ENCODE measurements at regions not wholly inside any gene's neighbourhood (a gene's known extent, or its start where the extent isn't known, plus 50 kb on each side); places are given as distances from the start of the nearest gene placed in this dataset.

GRCh38 chr3:124498891-124499290 is 231.4 kb upstream of the UMPS start:
- DNase-seq (ENCODE audit: low spot score): no peak
- FAIRE-seq: no peak
- no peak for ATAC-seq
- in situ Hi-C loops (cut with HindIII; ENCODE audit: extremely low pct_ligation_motif_present, low pct_unique_long_range_greater_than_20kb): no loop called here
- WGBS (ENCODE audit: low lambda C conversion rate): 17% methylated on average over 4 of the region's 4 CpGs
- no peaks in the 10 kb centered on the region for H3K9me3 ChIP-seq (ENCODE audit: low read length)
- no peak overlapping the region for H3K4me3 ChIP-seq (replicated peaks in 1 of 3; ENCODE audit: insufficient read depth in 1 of 3, low read depth in 2 of 3, low read length in 3 of 3)
- no peaks in the 10 kb centered on the region for H3K36me3 ChIP-seq (replicated peaks in 1 of 2; ENCODE audit: control insufficient read depth in 1 of 2, insufficient read depth in 2 of 2, low read length in 2 of 2)
- H3K4me1 ChIP-seq (ENCODE audit: insufficient read depth, low read length): no peaks in the 10 kb centered on the region
- peaks cover 5 to 14% of the 10 kb centered on the region in 2 experiments; a peak in 2 of 5 replicates for H3K27me3 ChIP-seq (ENCODE audit: control insufficient read depth in 1 of 2, insufficient read depth in 2 of 2, low read length in 2 of 2)
- H3K9ac ChIP-seq (ENCODE audit: insufficient read depth, low read depth, low read length): no peak overlapping the region
- no peak overlapping the region for H3K4me2 ChIP-seq (ENCODE audit: low read depth, low read length)
- ChIA-PET CTCF (ENCODE audit: low intra/inter-chr PET ratio, low total read pairs) (no interaction called here), POLR2A (no interaction called here)
- no peak for TF ChIP-seq FOXO1 (CRISPR knock-in tag; IDR thresholded peaks at IDR 0.05)
- BruUV-seq (replicated peaks): no TSS peak
- H3K27ac ChIP-seq (ENCODE audit: extremely low read length, insufficient read depth, low read length): no peak overlapping the region
- no peaks in the 10 kb centered on the region for H3K79me2 ChIP-seq (ENCODE audit: insufficient read depth, low read length)
- no peaks in the 10 kb centered on the region for H4K20me1 ChIP-seq (ENCODE audit: insufficient read depth, low read length)
- intact Hi-C loops (cut with micrococcal nuclease; ENCODE audit: unreplicated experiment): no loop called here
- no peak overlapping the region for H2AFZ ChIP-seq (ENCODE audit: low read length)

- no peak for FAIRE-seq
- Histone ChIP-seq H4K20me1 (ENCODE audit: insufficient read depth, low read length) (no peaks in the 10 kb centered on the region), H3K4me1 (ENCODE audit: insufficient read depth, low read length) (no peaks in the 10 kb centered on the region), H3K36me3 (replicated peaks in 1 of 2; ENCODE audit: control insufficient read depth in 1 of 2, insufficient read depth in 2 of 2, low read length in 2 of 2) (no peaks in the 10 kb centered on the region), H3K27me3 (ENCODE audit: control insufficient read depth in 1 of 2, insufficient read depth in 2 of 2, low read length in 2 of 2) (peaks cover 3 to 12% of the 10 kb centered on the region in 2 experiments; a peak in 2 of 5 replicates), H3K4me2 (ENCODE audit: low read depth, low read length) (no peak overlapping the region), H3K79me2 (ENCODE audit: insufficient read depth, low read length) (no peaks in the 10 kb centered on the region), H3K9me3 (ENCODE audit: low read length) (no peaks in the 10 kb centered on the region), H3K4me3 (replicated peaks in 1 of 3; ENCODE audit: insufficient read depth in 1 of 3, low read depth in 2 of 3, low read length in 3 of 3) (no peak overlapping the region), H2AFZ (ENCODE audit: low read length) (no peak overlapping the region), H3K9ac (ENCODE audit: insufficient read depth, low read depth, low read length) (no peak overlapping the region), H3K27ac (ENCODE audit: extremely low read length, insufficient read depth, low read length) (no peak overlapping the region)
- no peak for TF ChIP-seq TRIM24 (CRISPR knock-in tag; IDR thresholded peaks at IDR 0.05)
- TF ChIP-seq ZNF781 (CRISPR knock-in tag; IDR thresholded peaks at IDR 0.05; ENCODE audit: borderline replicate concordance, not compliant biosample characterization): no peak
- no peak for TF ChIP-seq ZNF672 (CRISPR knock-in tag; IDR thresholded peaks at IDR 0.05)
- TF ChIP-seq ZIK1 (CRISPR knock-in tag; IDR thresholded peaks at IDR 0.05; ENCODE audit: borderline replicate concordance, low read depth): no peak
- TF ChIP-seq ZNF326 (CRISPR knock-in tag; IDR thresholded peaks at IDR 0.05; ENCODE audit: borderline replicate concordance): no peak
- no peak for TF ChIP-seq EP300 (IDR thresholded peaks at IDR 0.05; ENCODE audit: low read depth in 2 of 2, low read length in 2 of 2)
- no peak for TF ChIP-seq EP300 (CRISPR knock-in tag; IDR thresholded peaks at IDR 0.05; ENCODE audit: borderline replicate concordance)
- TF ChIP-seq ZHX1 (CRISPR knock-in tag; IDR thresholded peaks at IDR 0.05; ENCODE audit: low read depth): no peak
- TF ChIP-seq ZFX (CRISPR knock-in tag; IDR thresholded peaks at IDR 0.05; ENCODE audit: low read depth): no peak
- no peak for TF ChIP-seq FOXP1 (IDR thresholded peaks at IDR 0.05)
- no peak for TF ChIP-seq FOXP1 (CRISPR knock-in tag; IDR thresholded peaks at IDR 0.05)
- TF ChIP-seq NFE2 (CRISPR knock-in tag; IDR thresholded peaks at IDR 0.05): no peak
- TF ChIP-seq PREB (CRISPR knock-in tag; IDR thresholded peaks at IDR 0.05): no peak
- no peak for TF ChIP-seq KAT8 (CRISPR knock-in tag; IDR thresholded peaks at IDR 0.05)
- 0% methylated on average over 1 of the region's 1 CpG for WGBS (ENCODE audit: low lambda C conversion rate)
- ATAC-seq: no peak
- in situ Hi-C loops (cut with HindIII; ENCODE audit: extremely low pct_ligation_motif_present, low pct_unique_long_range_greater_than_20kb): no loop called here
- no TSS peak for BruUV-seq (replicated peaks)
- ChIA-PET POLR2A (no interaction called here), CTCF (ENCODE audit: low intra/inter-chr PET ratio, low total read pairs) (no interaction called here)
- DNase-seq (ENCODE audit: low spot score): no peak
- intact Hi-C loops (cut with micrococcal nuclease; ENCODE audit: unreplicated experiment): no loop called here
Measured at GRCh38 chr3:124504332-124505059, 225.8 kb upstream of the UMPS start.

Measured in HepG2 (cell line).